ENCODE measurements at regions not wholly inside any gene's neighbourhood (a gene's known extent, or its start where the extent isn't known, plus 50 kb on each side); places are given as distances from the start of the nearest gene placed in this dataset.

DNA sequence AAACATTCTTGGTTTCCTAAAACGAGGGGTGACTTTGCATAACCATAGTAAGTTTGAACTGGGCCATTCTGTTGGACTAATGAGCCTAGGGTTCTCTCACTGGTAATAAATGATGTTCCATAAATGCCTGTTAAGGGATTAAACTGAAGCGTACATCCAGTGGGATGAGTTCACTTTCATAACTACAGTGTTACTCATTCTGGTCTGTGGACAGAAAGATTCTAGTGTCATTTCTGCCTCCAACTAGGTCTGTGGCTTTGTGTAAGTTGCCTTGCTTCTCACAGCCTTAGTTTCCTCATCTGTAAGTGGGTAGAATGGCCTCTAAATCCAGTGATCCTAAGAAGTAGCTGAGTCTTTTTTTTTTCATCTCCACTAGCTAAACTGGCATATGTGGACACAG lies 1860.6 kb upstream of the PIK3C3 start:
- TF ChIP-seq, protein P1, sequence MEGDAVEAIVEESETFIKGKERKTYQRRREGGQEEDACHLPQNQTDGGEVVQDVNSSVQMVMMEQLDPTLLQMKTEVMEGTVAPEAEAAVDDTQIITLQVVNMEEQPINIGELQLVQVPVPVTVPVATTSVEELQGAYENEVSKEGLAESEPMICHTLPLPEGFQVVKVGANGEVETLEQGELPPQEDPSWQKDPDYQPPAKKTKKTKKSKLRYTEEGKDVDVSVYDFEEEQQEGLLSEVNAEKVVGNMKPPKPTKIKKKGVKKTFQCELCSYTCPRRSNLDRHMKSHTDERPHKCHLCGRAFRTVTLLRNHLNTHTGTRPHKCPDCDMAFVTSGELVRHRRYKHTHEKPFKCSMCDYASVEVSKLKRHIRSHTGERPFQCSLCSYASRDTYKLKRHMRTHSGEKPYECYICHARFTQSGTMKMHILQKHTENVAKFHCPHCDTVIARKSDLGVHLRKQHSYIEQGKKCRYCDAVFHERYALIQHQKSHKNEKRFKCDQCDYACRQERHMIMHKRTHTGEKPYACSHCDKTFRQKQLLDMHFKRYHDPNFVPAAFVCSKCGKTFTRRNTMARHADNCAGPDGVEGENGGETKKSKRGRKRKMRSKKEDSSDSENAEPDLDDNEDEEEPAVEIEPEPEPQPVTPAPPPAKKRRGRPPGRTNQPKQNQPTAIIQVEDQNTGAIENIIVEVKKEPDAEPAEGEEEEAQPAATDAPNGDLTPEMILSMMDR (IDR thresholded peaks at IDR 0.05): no peak
- TF ChIP-seq POLR2A (IDR thresholded peaks at IDR 0.05): no peak
